ENCODE measurements at regions not wholly inside any gene's neighbourhood (a gene's known extent, or its start where the extent isn't known, plus 50 kb on each side); places are given as distances from the start of the nearest gene placed in this dataset.

DNA sequence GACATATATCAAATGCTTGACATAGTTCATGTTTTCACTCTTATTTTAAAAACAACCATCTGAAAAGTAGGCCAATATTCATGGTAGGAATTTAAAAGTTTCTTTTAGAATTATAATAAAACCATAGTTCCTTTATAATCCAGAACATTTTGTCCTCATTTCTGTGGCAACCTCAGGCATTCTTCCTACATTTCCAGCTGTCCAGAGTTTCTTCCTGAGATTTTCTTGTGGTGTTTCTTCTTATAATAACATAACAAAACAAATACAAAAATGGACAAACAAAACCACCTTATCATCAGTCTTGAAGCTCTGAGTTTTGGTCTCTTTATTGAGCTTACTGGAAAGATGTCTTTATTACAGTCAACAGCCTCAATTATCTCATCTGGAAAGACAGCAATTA lies 2028.6 kb upstream of the CELF4 start (continued):
- TF ChIP-seq REST (IDR thresholded peaks at IDR 0.05): no peak
- TF ChIP-seq SP1 (IDR thresholded peaks at IDR 0.05): no peak
- TF ChIP-seq, protein P1, sequence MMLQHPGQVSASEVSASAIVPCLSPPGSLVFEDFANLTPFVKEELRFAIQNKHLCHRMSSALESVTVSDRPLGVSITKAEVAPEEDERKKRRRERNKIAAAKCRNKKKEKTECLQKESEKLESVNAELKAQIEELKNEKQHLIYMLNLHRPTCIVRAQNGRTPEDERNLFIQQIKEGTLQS (IDR thresholded peaks at IDR 0.05): no peak
- TF ChIP-seq GABPA (IDR thresholded peaks at IDR 0.05 in 1 of 2, conservative IDR thresholded peaks at IDR 0.05 in 1 of 2): no peak
- TF ChIP-seq JUND (IDR thresholded peaks at IDR 0.05): no peak
- no peak for TF ChIP-seq HNF4G (IDR thresholded peaks at IDR 0.05)
- TF ChIP-seq EGR1 (IDR thresholded peaks at IDR 0.05; ENCODE audit: low read depth in 2 of 2): no peak
- no peak for TF ChIP-seq YY1 (IDR thresholded peaks at IDR 0.05)

- Histone ChIP-seq H3K27me3 (ENCODE audit: control insufficient read depth in 4 of 4, insufficient read depth in 4 of 4, low read length in 3 of 4) (peaks cover 0 to 2% (median 0%) of the 10 kb centered on the region in 4 donors), H3K9ac (ENCODE audit: low read depth in 1 of 2, low read length in 2 of 2) (no peak overlapping the region), H3K9me3 (ENCODE audit: control insufficient read depth in 4 of 4, low read length in 3 of 4) (no peaks in the 10 kb centered on the region), H3K27ac (ENCODE audit: low read depth in 1 of 2, low read length in 2 of 2) (no peak overlapping the region), H3K4me1 (ENCODE audit: control insufficient read depth in 4 of 4, insufficient read depth in 4 of 4, low read length in 3 of 4) (no peaks in the 10 kb centered on the region), H3K4me3 (ENCODE audit: low read depth in 1 of 3, low read length in 3 of 3) (no peak overlapping the region), H3K36me3 (ENCODE audit: control insufficient read depth in 4 of 4, insufficient read depth in 3 of 4, low read depth in 1 of 4, low read length in 3 of 4) (no peaks in the 10 kb centered on the region)
- TF ChIP-seq JUND (IDR thresholded peaks at IDR 0.05) (no peak), REST (IDR thresholded peaks at IDR 0.05) (no peak), HNF4A (conservative IDR thresholded peaks at IDR 0.05) (no peak), RXRA (IDR thresholded peaks at IDR 0.05) (no peak), SP1 (IDR thresholded peaks at IDR 0.05) (no peak), RAD21 (IDR thresholded peaks at IDR 0.05) (no peak)
- no peak for DNase-seq (ENCODE audit: low spot score)
Measured at GRCh38 chr18:39591649-39592048, 2026.1 kb upstream of the CELF4 start.

DNA sequence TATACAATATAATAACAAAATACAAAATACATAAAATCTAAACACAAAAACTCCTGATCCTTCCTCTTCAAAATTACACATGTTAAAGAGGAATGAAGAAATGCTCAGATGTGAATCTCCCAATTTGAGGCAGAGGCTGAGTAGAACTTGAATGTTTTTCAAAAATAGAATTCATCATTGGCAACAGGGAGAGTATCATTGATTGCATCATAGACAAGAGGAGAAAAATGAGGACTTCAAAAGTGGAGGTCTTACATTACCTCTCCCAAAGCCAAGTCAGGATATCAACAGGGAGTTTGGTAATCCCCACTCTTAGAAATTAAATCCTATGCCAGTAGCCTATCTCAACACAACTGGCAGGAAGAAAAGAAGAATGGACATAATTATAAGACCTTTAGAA lies 2023.9 kb upstream of the CELF4 start:
- no peak overlapping the region for H3K27ac ChIP-seq (ENCODE audit: low read depth in 1 of 2, low read length in 2 of 2)
- H3K27me3 ChIP-seq (ENCODE audit: control insufficient read depth in 4 of 4, insufficient read depth in 4 of 4, low read length in 3 of 4): peaks cover 0 to 2% (median 0%) of the 10 kb centered on the region in 4 donors
- no peak overlapping the region for H3K4me3 ChIP-seq (ENCODE audit: low read depth in 1 of 3, low read length in 3 of 3)
- DNase-seq (ENCODE audit: low spot score): no peak
- no peaks in the 10 kb centered on the region for H3K9me3 ChIP-seq (ENCODE audit: control insufficient read depth in 4 of 4, low read length in 3 of 4)
- no peak overlapping the region for H3K9ac ChIP-seq (ENCODE audit: low read depth in 1 of 2, low read length in 2 of 2)
- TF ChIP-seq TAF1 (conservative IDR thresholded peaks at IDR 0.05) (no peak), HNF4A (conservative IDR thresholded peaks at IDR 0.05) (no peak)
- H3K4me1 ChIP-seq (ENCODE audit: control insufficient read depth in 4 of 4, insufficient read depth in 4 of 4, low read length in 3 of 4): no peaks in the 10 kb centered on the region
- H3K36me3 ChIP-seq (ENCODE audit: control insufficient read depth in 4 of 4, insufficient read depth in 3 of 4, low read depth in 1 of 4, low read length in 3 of 4): no peaks in the 10 kb centered on the region

Data from liver (tissue), 6 donors.